Stomach smooth muscle (tissue), 2 donors: ENCODE measurements at regions not wholly inside any gene's neighbourhood (a gene's known extent, or its start where the extent isn't known, plus 50 kb on each side); places are given as distances from the start of the nearest gene placed in this dataset.
"Not testable (repeated sequence)": the region's sequence is repeated elsewhere in the genome, so short reads cannot be mapped to it uniquely, and the experiment has no call there.

Source experiments
- H3K27ac ChIP-seq: one replicate; pipeline ENCODE4 v1.7.0; 2013; ENCODE audit warnings: mild to moderate bottlenecking, low read length, inconsistent platforms
- H3K27me3 ChIP-seq, 2 donors: one replicate each; pipeline ENCODE4 v1.7.0; 2013; ENCODE audit warnings: low read length in 2 of 2; ENCODE audit not compliant: insufficient read depth in 2 of 2, control insufficient read depth in 1 of 2
- H3K36me3 ChIP-seq, 2 donors: one replicate each; pipeline ENCODE4 v1.7.0; 2013; ENCODE audit warnings: low read length in 2 of 2; ENCODE audit not compliant: control insufficient read depth in 2 of 2, insufficient read depth in 2 of 2
- H3K4me1 ChIP-seq: one replicate; pipeline ENCODE4 v1.7.0; 2013; ENCODE audit warnings: low read length; ENCODE audit not compliant: control insufficient read depth, insufficient read depth
- H3K4me3 ChIP-seq, 2 donors: one replicate each; pipeline ENCODE4 v1.7.0; 2013; ENCODE audit warnings: low read length in 2 of 2
- H3K9ac ChIP-seq, 2 donors: one replicate each; pipeline ENCODE4 v1.7.0; 2013; ENCODE audit warnings: low read length in 2 of 2, mild to moderate bottlenecking in 1 of 2
- H3K9me3 ChIP-seq, 2 donors: one replicate each; pipeline ENCODE4 v1.7.0; 2013; ENCODE audit warnings: low read length in 2 of 2; ENCODE audit not compliant: control insufficient read depth in 2 of 2
- donor health status: healthy.
- donor health status: Pancreatic carcinoma.

DNA sequence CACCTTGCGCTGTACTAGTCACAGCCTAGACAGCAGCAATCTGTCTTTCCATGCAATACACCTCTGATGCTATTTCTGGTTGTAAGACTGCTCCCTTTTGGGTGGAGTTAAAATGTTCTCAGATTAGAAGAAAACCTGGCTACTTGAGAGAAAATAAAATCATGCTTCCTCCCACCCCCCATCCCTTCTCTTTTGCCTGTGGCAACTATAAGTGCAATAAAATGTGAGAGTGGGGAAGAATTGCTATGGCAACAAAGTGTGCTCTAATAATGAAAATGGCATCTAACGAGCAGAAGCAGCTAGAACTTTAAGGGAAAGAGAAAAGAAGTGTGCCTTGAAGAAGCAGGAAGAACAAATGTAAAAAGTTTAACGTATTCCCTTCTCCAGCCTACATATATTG lies 464.2 kb upstream of the FSHR start:
- Histone ChIP-seq H3K9me3 (no peaks in the 10 kb centered on the region), H3K4me3 (no peak overlapping the region), H3K36me3 (no peaks in the 10 kb centered on the region), H3K4me1 (no peaks in the 10 kb centered on the region), H3K9ac (no peak overlapping the region), H3K27me3 (no peaks in the 10 kb centered on the region), H3K27ac (no peak overlapping the region)

DNA sequence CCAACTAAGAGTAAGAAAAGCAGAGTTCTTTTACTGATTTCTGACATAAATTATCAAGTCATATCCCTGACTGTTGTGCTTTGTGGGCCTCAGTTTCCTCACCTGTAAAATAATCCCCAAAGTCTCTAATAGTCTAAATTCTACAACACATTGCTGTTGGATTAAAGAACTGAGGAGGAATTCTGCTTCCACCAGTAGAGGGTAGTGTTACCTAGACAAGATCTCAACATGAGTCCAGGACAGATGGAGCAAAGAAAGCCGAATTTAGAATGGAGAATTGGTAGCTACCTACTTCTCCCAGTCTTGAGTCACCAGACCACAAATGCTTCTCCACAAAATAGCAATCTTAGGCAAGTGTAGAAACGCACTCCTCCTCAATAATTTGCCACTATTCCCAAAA lies 462.5 kb upstream of the FSHR start:
- no peak overlapping the region for H3K9ac ChIP-seq
- H3K4me1 ChIP-seq = no peaks in the 10 kb centered on the region
- H3K36me3 ChIP-seq = no peaks in the 10 kb centered on the region
- no peak overlapping the region for H3K4me3 ChIP-seq
- no peaks in the 10 kb centered on the region for H3K27me3 ChIP-seq
- no peak overlapping the region for H3K27ac ChIP-seq
- H3K9me3 ChIP-seq = no peaks in the 10 kb centered on the region

DNA sequence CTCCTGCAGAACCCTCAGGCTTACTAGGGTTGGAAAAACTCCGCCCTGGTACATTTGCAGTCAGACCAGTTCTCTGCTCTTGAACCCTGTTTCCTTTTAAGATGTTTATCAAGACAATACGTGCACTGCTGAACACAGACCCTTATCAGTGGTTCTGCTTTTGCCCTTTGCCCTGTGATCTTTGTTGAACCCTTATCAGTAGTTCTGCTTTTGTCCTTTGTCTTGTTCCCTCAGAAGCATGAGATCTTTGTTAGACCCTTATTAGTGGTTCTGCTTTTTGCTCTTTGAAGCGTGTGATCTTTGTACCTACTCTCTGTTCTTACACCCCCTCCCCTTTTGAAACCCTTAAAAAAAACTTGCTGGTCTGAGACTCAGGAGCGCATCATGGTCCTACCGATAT lies 457.5 kb upstream of the FSHR start:
- H3K4me1 ChIP-seq, H3K9ac ChIP-seq, H3K9me3 ChIP-seq, H3K36me3 ChIP-seq, H3K27ac ChIP-seq, H3K4me3 ChIP-seq, H3K27me3 ChIP-seq: not testable (repeated sequence)

DNA sequence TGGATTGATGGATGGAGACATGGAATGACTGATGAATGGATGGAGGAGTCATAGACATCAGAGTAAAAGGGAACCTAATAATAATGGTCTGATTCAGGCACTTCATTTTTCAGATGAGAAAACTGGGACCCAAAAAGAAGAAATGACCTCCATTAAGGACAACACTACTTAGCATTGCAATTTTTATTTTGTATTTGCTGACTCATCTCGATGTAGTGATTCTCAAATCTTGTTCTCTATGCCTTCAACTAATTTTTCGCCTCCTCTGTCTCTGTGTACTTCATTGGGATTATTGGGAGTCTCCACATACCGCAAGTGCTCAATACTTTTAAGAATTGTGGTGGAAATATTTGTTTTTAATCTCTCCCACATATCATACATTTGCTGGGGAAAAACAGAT lies 446.2 kb upstream of the FSHR start:
- H3K27me3 ChIP-seq = no peaks in the 10 kb centered on the region
- H3K27ac ChIP-seq = no peak overlapping the region
- no peaks in the 10 kb centered on the region for H3K4me1 ChIP-seq
- H3K36me3 ChIP-seq = no peaks in the 10 kb centered on the region
- H3K9ac ChIP-seq = no peak overlapping the region
- no peak overlapping the region for H3K4me3 ChIP-seq
- no peaks in the 10 kb centered on the region for H3K9me3 ChIP-seq

DNA sequence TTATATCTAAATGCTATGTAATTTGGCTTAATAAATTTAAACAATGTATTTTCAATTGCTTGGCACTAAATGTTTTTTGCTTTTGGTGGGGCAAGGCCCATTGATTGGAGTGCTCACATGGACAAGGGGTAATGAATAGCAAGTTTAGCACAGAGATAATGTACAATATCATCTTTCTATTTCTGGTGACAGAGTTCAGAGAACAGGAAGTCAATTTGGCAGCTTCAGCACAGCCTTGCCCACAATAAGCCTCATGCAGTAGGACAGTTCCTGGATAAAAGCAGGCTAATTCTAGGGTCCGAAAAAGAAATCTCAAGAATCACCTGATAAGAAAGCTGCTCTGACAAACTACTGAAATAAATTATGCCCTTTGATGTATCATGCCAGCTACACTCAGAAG lies 443.9 kb upstream of the FSHR start:
- Histone ChIP-seq H3K4me1 (no peaks in the 10 kb centered on the region), H3K27ac (no peak overlapping the region), H3K9me3 (no peaks in the 10 kb centered on the region), H3K27me3 (no peaks in the 10 kb centered on the region), H3K4me3 (no peak overlapping the region), H3K9ac (no peak overlapping the region), H3K36me3 (no peaks in the 10 kb centered on the region)

DNA sequence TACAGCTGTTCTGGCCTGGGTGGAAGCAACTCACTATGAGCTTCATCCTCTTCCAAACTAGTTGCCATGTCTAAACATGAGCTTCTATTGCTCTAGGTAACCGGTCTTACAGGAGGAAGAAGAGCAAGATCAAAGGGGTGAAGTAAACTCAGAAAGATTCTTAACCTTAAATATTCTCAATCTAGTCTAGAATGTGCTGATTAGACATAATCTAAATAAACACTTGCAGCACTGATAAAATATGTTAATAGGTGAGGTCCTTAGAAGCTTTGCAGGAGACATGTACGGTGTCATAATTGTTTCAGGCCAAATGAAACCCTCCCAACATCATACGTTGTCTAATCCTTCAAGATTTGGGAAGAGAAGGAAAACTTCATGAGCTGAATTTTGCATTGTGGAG lies 431.6 kb upstream of the FSHR start:
- H3K36me3 ChIP-seq = no peaks in the 10 kb centered on the region
- H3K9me3 ChIP-seq = no peaks in the 10 kb centered on the region
- no peak overlapping the region for H3K4me3 ChIP-seq
- no peaks in the 10 kb centered on the region for H3K27me3 ChIP-seq
- no peaks in the 10 kb centered on the region for H3K4me1 ChIP-seq
- no peak overlapping the region for H3K27ac ChIP-seq
- H3K9ac ChIP-seq = no peak overlapping the region

DNA sequence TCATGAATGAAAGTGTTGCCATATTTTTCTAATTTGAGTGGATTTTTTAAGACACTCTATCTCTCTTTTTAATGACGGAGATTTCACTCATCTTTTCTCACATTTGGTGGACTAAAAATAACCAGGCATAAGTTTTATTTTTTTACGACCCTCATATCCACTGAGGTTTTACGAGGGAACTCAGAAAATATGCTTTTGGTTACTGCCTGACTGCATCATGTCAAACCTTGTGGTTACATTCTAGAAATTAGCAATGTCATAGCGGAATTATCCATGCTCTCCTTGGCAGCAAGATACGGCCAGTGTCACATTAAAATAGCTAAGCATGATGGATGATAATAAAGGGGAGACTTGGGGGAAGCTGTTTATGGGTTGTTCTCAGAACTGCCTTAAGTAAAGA lies 428.6 kb upstream of the FSHR start:
- H3K27me3 ChIP-seq = no peaks in the 10 kb centered on the region
- H3K4me1 ChIP-seq = no peaks in the 10 kb centered on the region
- no peaks in the 10 kb centered on the region for H3K36me3 ChIP-seq

DNA sequence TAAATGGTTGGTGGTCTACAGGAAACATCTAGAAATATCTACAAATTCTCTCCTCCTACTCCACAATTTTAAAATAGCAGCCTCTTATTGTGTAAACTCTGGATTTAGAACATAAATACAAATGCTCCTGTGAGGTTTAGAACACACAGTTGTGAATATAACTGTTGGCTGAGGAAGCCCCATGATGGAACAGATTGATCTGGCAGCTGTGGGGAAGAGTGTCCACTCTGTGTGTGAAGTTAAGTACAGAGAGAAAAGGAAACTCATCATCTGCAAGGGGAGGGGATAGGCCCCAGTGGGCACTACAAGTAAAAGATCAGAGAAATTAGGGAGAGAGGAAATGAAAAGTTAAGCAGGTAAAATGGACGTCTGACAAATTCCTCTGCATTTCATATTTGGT lies 422.7 kb upstream of the FSHR start:
- H3K36me3 ChIP-seq = no peaks in the 10 kb centered on the region
- H3K4me3 ChIP-seq = no peak overlapping the region
- no peak overlapping the region for H3K27ac ChIP-seq
- H3K27me3 ChIP-seq = no peaks in the 10 kb centered on the region
- no peaks in the 10 kb centered on the region for H3K9me3 ChIP-seq
- H3K4me1 ChIP-seq = no peaks in the 10 kb centered on the region
- no peak overlapping the region for H3K9ac ChIP-seq

More for the DNA sequence above, 428.6 kb upstream of the FSHR start:
- H3K9me3 ChIP-seq = no peaks in the 10 kb centered on the region
- no peak overlapping the region for H3K4me3 ChIP-seq
- H3K9ac ChIP-seq = no peak overlapping the region
- H3K27ac ChIP-seq = no peak overlapping the region

DNA sequence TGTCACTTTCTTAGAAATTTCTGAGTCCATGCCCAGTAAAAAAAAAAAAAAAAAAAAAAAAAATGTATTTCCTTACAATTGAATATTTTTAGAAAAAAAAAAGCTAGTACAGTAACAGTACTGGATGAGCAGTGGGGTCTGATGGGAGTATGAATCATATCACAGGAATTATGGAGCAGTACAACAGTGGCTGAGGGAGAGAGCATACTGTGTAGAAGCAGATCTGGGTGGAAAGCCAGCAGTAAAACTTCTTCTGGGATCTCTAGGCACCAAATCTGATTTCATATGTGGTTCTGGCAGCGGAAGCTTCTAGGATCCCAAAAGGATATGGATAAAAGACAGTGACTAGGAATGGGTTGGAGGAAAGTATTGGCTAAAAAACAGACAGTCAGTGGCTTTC lies 414.9 kb upstream of the FSHR start:
- H3K9ac ChIP-seq = no peak overlapping the region
- no peak overlapping the region for H3K27ac ChIP-seq
- H3K4me1 ChIP-seq = no peaks in the 10 kb centered on the region
- H3K9me3 ChIP-seq = no peaks in the 10 kb centered on the region
- no peaks in the 10 kb centered on the region for H3K36me3 ChIP-seq
- H3K27me3 ChIP-seq = no peaks in the 10 kb centered on the region
- no peak overlapping the region for H3K4me3 ChIP-seq

DNA sequence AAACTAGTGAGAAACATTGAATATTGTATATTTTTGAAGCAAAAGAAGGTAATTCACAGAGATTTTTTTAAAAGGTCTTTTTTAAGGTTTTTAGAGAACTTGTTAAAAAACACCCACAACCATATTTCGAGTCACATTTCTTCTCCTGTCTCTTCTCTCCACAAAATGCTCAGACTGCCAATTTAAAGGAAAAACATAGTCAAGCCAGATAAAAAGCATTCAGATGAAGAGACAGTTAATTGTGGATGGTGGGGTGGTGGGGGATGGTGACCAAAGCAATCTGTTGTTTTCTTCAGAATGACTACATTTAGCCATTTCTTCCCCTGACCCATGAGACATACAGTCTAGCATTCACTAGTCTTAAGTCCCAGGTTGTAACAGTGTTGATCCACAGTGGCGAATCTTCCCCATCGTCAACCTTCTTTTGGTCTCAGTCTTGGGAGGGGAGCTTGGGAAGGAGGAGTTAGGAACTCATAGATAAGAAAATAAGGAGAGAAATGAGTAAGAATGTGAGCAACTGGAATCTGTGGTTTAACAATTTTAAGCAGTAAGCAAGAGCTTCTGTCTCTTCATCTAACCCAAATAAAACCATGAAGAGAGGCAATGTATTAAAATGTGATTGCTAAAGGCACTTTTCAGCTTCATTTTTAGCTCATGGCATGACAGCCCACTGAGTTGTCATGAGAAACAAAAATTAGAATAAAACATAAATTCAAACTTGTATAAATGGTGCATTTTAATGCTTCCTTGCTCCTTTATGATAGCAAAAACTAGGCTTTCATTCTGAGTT lies 413.7 kb upstream of the FSHR start:
- Histone ChIP-seq H3K27ac (no peak overlapping the region), H3K4me3 (no peak overlapping the region), H3K27me3 (no peaks in the 10 kb centered on the region), H3K9ac (no peak overlapping the region), H3K4me1 (no peaks in the 10 kb centered on the region), H3K9me3 (no peaks in the 10 kb centered on the region), H3K36me3 (no peaks in the 10 kb centered on the region)

DNA sequence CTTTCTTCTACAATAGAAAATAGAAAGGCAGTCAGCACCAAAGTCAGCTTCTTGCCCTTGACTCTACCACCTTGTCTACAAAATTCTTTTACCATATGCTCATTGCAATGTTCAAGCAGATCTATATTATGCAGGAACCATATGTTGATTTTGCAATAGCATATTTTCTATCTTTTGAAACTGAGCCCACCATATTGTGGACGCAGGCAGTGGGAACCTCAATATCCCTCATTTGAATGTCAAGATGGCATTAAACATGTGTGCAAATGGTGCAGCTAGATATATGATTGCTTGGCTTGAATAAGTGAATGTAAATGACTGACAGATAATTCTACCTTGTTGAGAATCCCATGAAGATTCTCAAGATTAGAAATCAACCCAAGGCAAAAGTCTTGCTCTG lies 412.7 kb upstream of the FSHR start:
- H3K9me3 ChIP-seq = no peaks in the 10 kb centered on the region
- H3K27ac ChIP-seq = no peak overlapping the region
- no peaks in the 10 kb centered on the region for H3K4me1 ChIP-seq
- no peak overlapping the region for H3K9ac ChIP-seq
- H3K27me3 ChIP-seq = no peaks in the 10 kb centered on the region
- H3K36me3 ChIP-seq = no peaks in the 10 kb centered on the region
- no peak overlapping the region for H3K4me3 ChIP-seq
